GM10266 (cell line): ENCODE measurements at regions not wholly inside any gene's neighbourhood (a gene's known extent, or its start where the extent isn't known, plus 50 kb on each side); places are given as distances from the start of the nearest gene placed in this dataset.

Experiments
- DNase-seq: peaks from one replicate; pipeline ENCODE4 v3.0.0; 2012; ENCODE audit errors: extremely low spot score
- CTCF ChIP-seq: IDR thresholded peaks from 2 replicates; pipeline ENCODE4 v1.5.1; 2012; ENCODE audit warnings: mild to moderate bottlenecking, low read depth; ENCODE audit not compliant: control insufficient read depth, insufficient read depth; ENCODE audit errors: missing control alignments

GRCh38 chr15:31469786-31470525 lies 143.3 kb downstream of the KLF13 start:
- DNase-seq = no peak
- TF ChIP-seq CTCF = no peak

- no peak for DNase-seq
Measured at GRCh38 chr15:31470756-31471155, 144.1 kb downstream of the KLF13 start.

GRCh38 chr15:31471731-31472430 lies 145.2 kb downstream of the KLF13 start:
- TF ChIP-seq CTCF = no peak
- DNase-seq = no peak

More at GRCh38 chr15:31470756-31471155, 144.1 kb downstream of the KLF13 start:
- TF ChIP-seq CTCF = no peak

- peak; percentile 86 for DNase-seq
- TF ChIP-seq CTCF = no peak
Measured at GRCh38 chr15:31472636-31473384, 146.2 kb downstream of the KLF13 start.

GRCh38 chr15:31473385-31474058 lies 146.9 kb downstream of the KLF13 start:
- TF ChIP-seq CTCF = no peak
- DNase-seq = no peak

DNA sequence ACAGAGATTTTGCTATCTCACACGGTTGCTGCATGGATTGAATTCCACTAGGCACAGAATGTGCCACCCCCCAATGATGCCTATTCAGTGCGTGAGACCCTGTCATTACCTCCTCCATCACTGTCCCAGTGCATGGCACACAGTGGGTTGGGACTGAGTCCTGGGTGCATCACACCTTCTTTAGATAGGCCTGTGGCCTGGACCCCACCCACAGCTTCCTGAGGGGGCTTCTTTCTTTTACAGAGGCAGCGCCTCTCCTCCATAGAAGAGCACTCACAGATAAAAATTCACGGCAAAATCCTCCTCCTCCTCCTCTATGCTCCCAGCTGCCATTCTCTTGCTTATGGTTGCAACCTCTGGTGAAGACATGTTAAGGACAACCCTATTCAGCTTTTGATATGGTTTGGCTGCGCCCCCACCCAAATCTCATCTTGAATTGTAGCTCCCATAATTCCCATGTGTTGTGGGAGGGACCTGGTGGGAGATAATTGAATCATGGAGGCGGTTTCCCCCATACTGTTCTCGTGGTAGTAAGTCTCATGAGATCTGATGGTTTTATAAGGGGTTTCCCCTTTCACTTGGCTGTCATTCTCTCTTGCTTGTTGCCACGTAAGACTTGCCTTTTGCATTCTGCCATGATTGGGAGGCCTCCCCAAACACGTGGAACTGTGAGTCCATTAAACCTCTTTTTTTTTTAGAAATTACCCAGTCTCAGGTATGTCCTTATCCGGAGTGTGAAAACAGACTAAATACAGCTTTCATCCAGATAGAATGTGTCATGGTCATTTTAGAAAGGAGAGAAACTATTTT lies 147.6 kb downstream of the KLF13 start:
- DNase-seq = no peak
- no peak for TF ChIP-seq CTCF
